ENCODE measurements at regions not wholly inside any gene's neighbourhood (a gene's known extent, or its start where the extent isn't known, plus 50 kb on each side); places are given as distances from the start of the nearest gene placed in this dataset.

- no peak for TF ChIP-seq E2F4 (IDR thresholded peaks at IDR 0.05; ENCODE audit: low read depth, low read length)
- TF ChIP-seq BRCA1 (IDR thresholded peaks at IDR 0.05; ENCODE audit: low read depth, low read length): no peak
- TF ChIP-seq RAD51 (IDR thresholded peaks at IDR 0.05): no peak
- no peak for TF ChIP-seq TCF12 (IDR thresholded peaks at IDR 0.05; ENCODE audit: low read depth, low read length)
- FAIRE-seq: no peak
- intact Hi-C loops (cut with micrococcal nuclease; ENCODE audit: unreplicated experiment) (no loop called here), in situ Hi-C loops (cut with MboI) (no loop called here)
- ChIA-PET SMC1A (ENCODE audit: uncharacterized antibody, unreplicated experiment) (no interaction called here), POLR2A (no interaction called here), RAD21 (ENCODE audit: unreplicated experiment) (no interaction called here), CTCF (no interaction called here)
- Histone ChIP-seq H3K27ac (ENCODE audit: control insufficient read depth, insufficient read depth) (no peak overlapping the region), H4K20me1 (ENCODE audit: control insufficient read depth, insufficient read depth) (no peaks in the 10 kb centered on the region), H3K79me2 (ENCODE audit: control insufficient read depth, insufficient read depth, low read length) (no peaks in the 10 kb centered on the region), H3K36me3 (ENCODE audit: control insufficient read depth in 2 of 2, insufficient read depth in 2 of 2, low read length in 1 of 2) (no peaks in the 10 kb centered on the region), H3K4me3 (no peak overlapping the region), H3K4me1 (ENCODE audit: control insufficient read depth, insufficient read depth, low read length) (no peaks in the 10 kb centered on the region), H3K9ac (ENCODE audit: control insufficient read depth, insufficient read depth, low read length) (no peak overlapping the region), H3K27me3 (replicated peaks in 1 of 2; ENCODE audit: control insufficient read depth in 2 of 2, insufficient read depth in 2 of 2, low read length in 1 of 2) (no peaks in the 10 kb centered on the region), H3K4me2 (ENCODE audit: control insufficient read depth, insufficient read depth) (no peak overlapping the region), H2AFZ (ENCODE audit: control insufficient read depth, low read depth, low read length) (no peak overlapping the region), H3K9me3 (replicated peaks; ENCODE audit: control insufficient read depth, insufficient read depth, low read length) (no peaks in the 10 kb centered on the region)
- no peak for ATAC-seq
- 0% methylated on average over 3 of the region's 3 CpGs for WGBS (ENCODE audit: insufficient coverage, insufficient replicate concordance, low lambda C conversion rate, missing lambda C conversion rate)
- BruUV-seq (replicated peaks): no TSS peak
- DNase-seq (ENCODE audit: low read depth, low spot score): no peak
Observed at GRCh38 chr4:27289704-27290103, 429.1 kb downstream of the STIM2 start.

GRCh38 chr4:27293831-27294230 lies 433.2 kb downstream of the STIM2 start:
- H3K4me2 ChIP-seq (ENCODE audit: control insufficient read depth, insufficient read depth): no peak overlapping the region
- H3K27ac ChIP-seq (ENCODE audit: control insufficient read depth, insufficient read depth): no peak overlapping the region
- H3K79me2 ChIP-seq (ENCODE audit: control insufficient read depth, insufficient read depth, low read length): no peaks in the 10 kb centered on the region
- TF ChIP-seq HDAC2 (IDR thresholded peaks at IDR 0.05): no peak
- H3K27me3 ChIP-seq (replicated peaks in 1 of 2; ENCODE audit: control insufficient read depth in 2 of 2, insufficient read depth in 2 of 2, low read length in 1 of 2): no peaks in the 10 kb centered on the region
- no peak overlapping the region for H3K9ac ChIP-seq (ENCODE audit: control insufficient read depth, insufficient read depth, low read length)
- no peaks in the 10 kb centered on the region for H3K9me3 ChIP-seq (replicated peaks; ENCODE audit: control insufficient read depth, insufficient read depth, low read length)
- H4K20me1 ChIP-seq (ENCODE audit: control insufficient read depth, insufficient read depth): no peaks in the 10 kb centered on the region
- ATAC-seq (no peak), FAIRE-seq (no peak), DNase-seq (ENCODE audit: low read depth, low spot score) (no peak)
- RAD21 ChIA-PET (ENCODE audit: unreplicated experiment): no interaction called here
- SMC1A ChIA-PET (ENCODE audit: uncharacterized antibody, unreplicated experiment): no interaction called here
- intact Hi-C loops (cut with micrococcal nuclease; ENCODE audit: unreplicated experiment): no loop called here
- no peak overlapping the region for H2AFZ ChIP-seq (ENCODE audit: control insufficient read depth, low read depth, low read length)
- CTCF ChIA-PET: no interaction called here
- no TSS peak for BruUV-seq (replicated peaks)
- H3K4me1 ChIP-seq (ENCODE audit: control insufficient read depth, insufficient read depth, low read length): no peaks in the 10 kb centered on the region
- no peaks in the 10 kb centered on the region for H3K36me3 ChIP-seq (ENCODE audit: control insufficient read depth in 2 of 2, insufficient read depth in 2 of 2, low read length in 1 of 2)
- in situ Hi-C loops (cut with MboI): no loop called here
- POLR2A ChIA-PET: no interaction called here
- no peak overlapping the region for H3K4me3 ChIP-seq
- WGBS (ENCODE audit: insufficient coverage, insufficient replicate concordance, low lambda C conversion rate, missing lambda C conversion rate): 49% methylated on average over 4 of the region's 4 CpGs

Measured in GM12878 (cell line).